ENCODE measurements at regions not wholly inside any gene's neighbourhood (a gene's known extent, or its start where the extent isn't known, plus 50 kb on each side); places are given as distances from the start of the nearest gene placed in this dataset.

GRCh38 chr4:54556051-54556450, 101.7 kb upstream of the KIT start:
- no TSS peak for BruUV-seq (replicated peaks)
- TF ChIP-seq POLR3A (IDR thresholded peaks at IDR 0.05; ENCODE audit: borderline replicate concordance, extremely low read depth, insufficient read depth, insufficient read length) (peak; percentile 13), TBP (optimal IDR thresholded peaks at IDR 0.05; ENCODE audit: low read depth, low read length) (peak; percentile 41), ZNF507 (tag; conservative IDR thresholded peaks at IDR 0.05) (no peak)

GRCh38 chr4:54556587-54556986, 101.2 kb upstream of the KIT start:
- intact Hi-C loops (cut with micrococcal nuclease) (no loop called here), in situ Hi-C loops (cut with MboI) (no loop called here)
- Histone ChIP-seq H3K27ac (ENCODE audit: extremely low read depth, low read depth, low read length) (no peak overlapping the region), H3K4me2 (ENCODE audit: insufficient read depth, low read length) (no peak overlapping the region), H3K9ac (ENCODE audit: insufficient read depth in 1 of 2, low read depth in 2 of 2, low read length in 2 of 2) (no peak overlapping the region), H3K9me1 (ENCODE audit: control insufficient read depth, insufficient read depth, low read length) (no peaks in the 10 kb centered on the region), H3K9me3 (replicated peaks; ENCODE audit: control insufficient read depth, insufficient read depth, low read depth, low read length) (no peaks in the 10 kb centered on the region), H3K27me3 (ENCODE audit: control insufficient read depth in 2 of 2, insufficient read depth in 2 of 2, low read length in 2 of 2) (no peaks in the 10 kb centered on the region), H3K79me2 (ENCODE audit: control insufficient read depth, insufficient read depth, low read length) (no peaks in the 10 kb centered on the region), H2AFZ (ENCODE audit: low read depth, low read length) (no peak overlapping the region), H3K4me3 (no peak overlapping the region), H3K36me3 (ENCODE audit: control insufficient read depth, insufficient read depth, low read length) (no peaks in the 10 kb centered on the region), H4K20me1 (replicated peaks; ENCODE audit: control insufficient read depth, insufficient read depth, low read length) (no peaks in the 10 kb centered on the region; the same call in 1 of the 2 replicates), H3K4me1 (replicated peaks in 1 of 2; ENCODE audit: control insufficient read depth in 2 of 2, insufficient read depth in 2 of 2, low read length in 2 of 2) (no peaks in the 10 kb centered on the region; a peak in 1 of 5 replicates)
- no TSS peak for BruUV-seq (replicated peaks)
- ATAC-seq, result no peak
- WGBS (ENCODE audit: insufficient coverage, low coverage, missing lambda C conversion rate), result 63% methylated on average over 3 of the region's 3 CpGs
- no peak for DNase-seq (ENCODE audit: extremely low read depth in 1 of 4, low spot score in 3 of 4)
- POLR2A ChIA-PET, result interaction anchor here (1.1 to 2.8 kb wide), 2 partner anchors 9 kb away, joined by 3 to 14 read pairs; no protein-coding TSS in a partner anchor
- no peak for FAIRE-seq
- TF ChIP-seq MCM2 (IDR thresholded peaks at IDR 0.05; ENCODE audit: low read depth) (no peak), CBX8 (IDR thresholded peaks at IDR 0.05; ENCODE audit: borderline replicate concordance, extremely low read depth, low read depth, low read length, poor library complexity, severe bottlenecking) (no peak), SUPT5H (IDR thresholded peaks at IDR 0.05) (no peak), PURB (CRISPR knock-in tag; IDR thresholded peaks at IDR 0.05; ENCODE audit: low read depth) (no peak), KAT7 (CRISPR knock-in tag; IDR thresholded peaks at IDR 0.05; ENCODE audit: borderline replicate concordance) (no peak), ZNF77 (CRISPR knock-in tag; IDR thresholded peaks at IDR 0.05) (no peak), ZNF239 (CRISPR knock-in tag; IDR thresholded peaks at IDR 0.05) (no peak)
- TF ChIP-seq, protein P1, sequence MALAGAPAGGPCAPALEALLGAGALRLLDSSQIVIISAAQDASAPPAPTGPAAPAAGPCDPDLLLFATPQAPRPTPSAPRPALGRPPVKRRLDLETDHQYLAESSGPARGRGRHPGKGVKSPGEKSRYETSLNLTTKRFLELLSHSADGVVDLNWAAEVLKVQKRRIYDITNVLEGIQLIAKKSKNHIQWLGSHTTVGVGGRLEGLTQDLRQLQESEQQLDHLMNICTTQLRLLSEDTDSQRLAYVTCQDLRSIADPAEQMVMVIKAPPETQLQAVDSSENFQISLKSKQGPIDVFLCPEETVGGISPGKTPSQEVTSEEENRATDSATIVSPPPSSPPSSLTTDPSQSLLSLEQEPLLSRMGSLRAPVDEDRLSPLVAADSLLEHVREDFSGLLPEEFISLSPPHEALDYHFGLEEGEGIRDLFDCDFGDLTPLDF (CRISPR knock-in tag; IDR thresholded peaks at IDR 0.05), result no peak
- CTCF ChIA-PET (ENCODE audit: low intra/inter-chr PET ratio), result no interaction called here

More at GRCh38 chr4:54556051-54556450, 101.7 kb upstream of the KIT start:
- no peaks in the 10 kb centered on the region; a peak in 1 of 5 replicates for H3K4me1 ChIP-seq (replicated peaks in 1 of 2; ENCODE audit: control insufficient read depth in 2 of 2, insufficient read depth in 2 of 2, low read length in 2 of 2)
- FAIRE-seq (no peak), ATAC-seq (no peak), DNase-seq (ENCODE audit: extremely low read depth in 1 of 4, low spot score in 3 of 4) (no peak)
- H3K4me2 ChIP-seq (ENCODE audit: insufficient read depth, low read length), result no peak overlapping the region
- no peaks in the 10 kb centered on the region for H3K36me3 ChIP-seq (ENCODE audit: control insufficient read depth, insufficient read depth, low read length)
- POLR2A ChIA-PET, result interaction anchor here (1.1 to 2.8 kb wide), 2 partner anchors 9 to 10 kb away, joined by 3 to 14 read pairs; no protein-coding TSS in a partner anchor
- H3K9me3 ChIP-seq (replicated peaks; ENCODE audit: control insufficient read depth, insufficient read depth, low read depth, low read length), result no peaks in the 10 kb centered on the region
- no peak overlapping the region for H3K4me3 ChIP-seq
- H3K27me3 ChIP-seq (ENCODE audit: control insufficient read depth in 2 of 2, insufficient read depth in 2 of 2, low read length in 2 of 2), result no peaks in the 10 kb centered on the region
- in situ Hi-C loops (cut with MboI), result no loop called here
- H4K20me1 ChIP-seq (replicated peaks; ENCODE audit: control insufficient read depth, insufficient read depth, low read length), result no peaks in the 10 kb centered on the region; the same call in 1 of the 2 replicates
- intact Hi-C loops (cut with micrococcal nuclease), result no loop called here
- no peak overlapping the region for H3K27ac ChIP-seq (ENCODE audit: extremely low read depth, low read depth, low read length)
- no peaks in the 10 kb centered on the region for H3K9me1 ChIP-seq (ENCODE audit: control insufficient read depth, insufficient read depth, low read length)
- no peaks in the 10 kb centered on the region for H3K79me2 ChIP-seq (ENCODE audit: control insufficient read depth, insufficient read depth, low read length)
- no peak overlapping the region for H2AFZ ChIP-seq (ENCODE audit: low read depth, low read length)
- no peak overlapping the region for H3K9ac ChIP-seq (ENCODE audit: insufficient read depth in 1 of 2, low read depth in 2 of 2, low read length in 2 of 2)
- WGBS (ENCODE audit: insufficient coverage, low coverage, missing lambda C conversion rate), result 30% methylated on average over 1 of the region's 1 CpG
- CTCF ChIA-PET (ENCODE audit: low intra/inter-chr PET ratio), result no interaction called here
